HG03432 (cell line): ENCODE measurements at regions not wholly inside any gene's neighbourhood (a gene's known extent, or its start where the extent isn't known, plus 50 kb on each side); places are given as distances from the start of the nearest gene placed in this dataset.

Source experiments
- ATAC-seq: cut with Tn5 transposase; IDR thresholded peaks from one replicate; pipeline ENCODE4 v1.9.1; 2021; ENCODE audit warnings: mild to moderate bottlenecking, moderate library complexity; ENCODE audit not compliant: unreplicated experiment

GRCh38 chr11:111098091-111098490 is 147.4 kb upstream of the POU2AF2 start:
- peak; percentile 64 for ATAC-seq

- ATAC-seq: no peak
Measured at GRCh38 chr11:111097191-111097590, 148.3 kb upstream of the POU2AF2 start.

GRCh38 chr11:111095327-111095726 is 150.2 kb upstream of the POU2AF2 start:
- ATAC-seq: peak; percentile 59

GRCh38 chr11:111093061-111093460 is 152.5 kb upstream of the POU2AF2 start:
- ATAC-seq: no peak

GRCh38 chr11:111091321-111091938 is 154.1 kb upstream of the POU2AF2 start:
- no peak for ATAC-seq

GRCh38 chr11:111089759-111090158 is 155.8 kb upstream of the POU2AF2 start:
- ATAC-seq: no peak

GRCh38 chr11:111088847-111089355 is 156.6 kb upstream of the POU2AF2 start:
- ATAC-seq: no peak

GRCh38 chr11:111086058-111086457 is 159.5 kb upstream of the POU2AF2 start:
- no peak for ATAC-seq

- no peak for ATAC-seq
Measured at GRCh38 chr11:111082664-111083063, 162.9 kb upstream of the POU2AF2 start.

- ATAC-seq: no peak
Measured at GRCh38 chr11:111081021-111081511, 164.5 kb upstream of the POU2AF2 start.

- ATAC-seq: no peak
Measured at GRCh38 chr11:111077530-111078322, 167.8 kb upstream of the POU2AF2 start.

GRCh38 chr11:111069066-111069465 is 176.5 kb upstream of the POU2AF2 start:
- no peak for ATAC-seq

- ATAC-seq: no peak
Measured at GRCh38 chr11:111067994-111068393, 177.5 kb upstream of the POU2AF2 start.

- no peak for ATAC-seq
Measured at GRCh38 chr11:111066846-111067245, 178.7 kb upstream of the POU2AF2 start.

- no peak for ATAC-seq
Measured at GRCh38 chr11:111063726-111064517, 181.6 kb upstream of the POU2AF2 start.

GRCh38 chr11:111062420-111062819 is 183.1 kb upstream of the POU2AF2 start:
- no peak for ATAC-seq

- ATAC-seq: no peak
Measured at GRCh38 chr11:111059726-111060125, 185.8 kb upstream of the POU2AF2 start.

- no peak for ATAC-seq
Measured at GRCh38 chr11:111049131-111049530, 196.4 kb upstream of the POU2AF2 start.

- ATAC-seq: no peak
Measured at GRCh38 chr11:111047374-111047773, 198.2 kb upstream of the POU2AF2 start.

GRCh38 chr11:111046291-111046690 is 199.2 kb upstream of the POU2AF2 start:
- ATAC-seq: no peak

GRCh38 chr11:111045874-111046273 is 199.7 kb upstream of the POU2AF2 start:
- no peak for ATAC-seq
